Esophagus muscularis mucosa (tissue), 4 donors: ENCODE measurements at regions not wholly inside any gene's neighbourhood (a gene's known extent, or its start where the extent isn't known, plus 50 kb on each side); places are given as distances from the start of the nearest gene placed in this dataset.

ENCODE experiments used
- DNase-seq: peaks from one replicate; pipeline ENCODE4 v3.0.0-alpha.2; 2017; ENCODE audit errors: extremely low spot score
- H3K27ac ChIP-seq, 4 donors: fragments of 200-600 bp; sonication (generic); replicated peaks in 1 of 4; 1 replicate in 3 of 4; 2 replicates in 1 of 4; pipeline ENCODE4 v1.5.1; 2016 to 2019; ENCODE audit warnings: mild to moderate bottlenecking in 1 of 4
- H3K27me3 ChIP-seq, 4 donors: fragments of 200-600 bp; sonication (generic); one replicate each; pipeline versions ENCODE4 v1.5.1 to v1.6.0; 2016 to 2019
- H3K36me3 ChIP-seq, 4 donors: fragments of 200-600 bp; sonication (generic); one replicate each; pipeline ENCODE4 v1.5.1; 2016 to 2019
- H3K4me1 ChIP-seq, 4 donors: fragments of 200-600 bp; sonication (generic); one replicate each; pipeline ENCODE4 v1.5.1; 2016 to 2019
- H3K4me3 ChIP-seq, 4 donors: fragments of 200-600 bp; sonication (generic); 1 replicate in 2 of 4; 2 replicates in 2 of 4; pipeline ENCODE4 v1.5.1; 2016 to 2019; ENCODE audit warnings: mild to moderate bottlenecking in 4 of 4, moderate library complexity in 1 of 4
- H3K9me3 ChIP-seq, 4 donors: fragments of 200-600 bp; sonication (generic); 1 replicate in 3 of 4; 2 replicates in 1 of 4; pipeline ENCODE4 v1.5.1; 2016 to 2019
- EP300 ChIP-seq: sonication (generic); formaldehyde crosslinking; IDR thresholded peaks from one replicate; pipeline ENCODE4 v1.6.1; 2017; ENCODE audit warnings: antibody characterized with exemption
- POLR2A ChIP-seq: fragments of 450-650 bp; IDR thresholded peaks from one replicate; pipeline ENCODE4 v1.6.1; 2017; ENCODE audit warnings: antibody characterized with exemption, moderate library complexity, mild to moderate bottlenecking, low read depth
- POLR2AphosphoS5 ChIP-seq, 2 donors: sonication (generic); formaldehyde crosslinking; IDR thresholded peaks; one replicate each; pipeline ENCODE4 v1.6.1; 2017; ENCODE audit warnings: antibody characterized with exemption in 2 of 2
- WGBS: methylation state at CpG from one replicate; pipeline ENCODE4 v1.1.5; 2018; 5-methylcytosine and 5-hydroxymethylcytosine counted together
- intact Hi-C: fragments of 100-400 bp; cut with DNase I; formaldehyde crosslinking; loops from one replicate; pipeline ENCODE4 v1.15.1; 2023
- TF ChIP-seq, protein P1 (sequence below), 3 experiments: fragments of 200-600 bp in 2 of 3; fragments of 450-650 bp in 1 of 3; sonication (generic) in 2 of 3; IDR thresholded peaks; one replicate each; pipeline ENCODE4 v1.5.1; 2017 to 2019; ENCODE audit warnings: antibody characterized with exemption in 3 of 3, mild to moderate bottlenecking in 2 of 3, moderate library complexity in 1 of 3

DNA sequence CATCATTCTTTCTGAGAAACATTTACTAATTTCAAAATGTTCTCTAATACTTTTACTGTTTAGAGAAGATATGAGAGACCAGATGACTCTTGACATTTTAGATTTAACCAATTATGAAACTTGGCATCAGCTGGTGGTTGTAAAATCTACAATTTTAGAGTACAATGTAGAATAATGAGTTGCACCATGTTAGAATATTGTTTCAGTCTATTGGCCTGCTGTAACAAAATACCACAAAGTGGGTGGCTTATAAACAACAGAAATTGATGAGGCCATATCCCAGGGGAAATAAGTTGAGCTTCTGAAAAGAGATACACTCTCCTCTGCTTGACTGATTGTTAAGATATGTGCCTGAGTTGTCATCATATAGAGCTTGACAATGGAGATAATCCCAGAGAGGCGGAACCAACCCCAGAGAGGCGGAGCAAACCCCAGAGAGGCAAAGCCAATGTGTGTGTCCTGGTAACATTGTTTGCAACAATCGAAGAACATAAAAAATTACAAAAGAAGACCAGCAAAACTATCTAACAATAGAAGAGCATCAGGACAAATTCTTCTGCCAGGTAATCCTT lies 373.0 kb upstream of the SLITRK1 start:
- H3K9me3 ChIP-seq = no peaks in the 10 kb centered on the region
- TF ChIP-seq, protein P1, sequence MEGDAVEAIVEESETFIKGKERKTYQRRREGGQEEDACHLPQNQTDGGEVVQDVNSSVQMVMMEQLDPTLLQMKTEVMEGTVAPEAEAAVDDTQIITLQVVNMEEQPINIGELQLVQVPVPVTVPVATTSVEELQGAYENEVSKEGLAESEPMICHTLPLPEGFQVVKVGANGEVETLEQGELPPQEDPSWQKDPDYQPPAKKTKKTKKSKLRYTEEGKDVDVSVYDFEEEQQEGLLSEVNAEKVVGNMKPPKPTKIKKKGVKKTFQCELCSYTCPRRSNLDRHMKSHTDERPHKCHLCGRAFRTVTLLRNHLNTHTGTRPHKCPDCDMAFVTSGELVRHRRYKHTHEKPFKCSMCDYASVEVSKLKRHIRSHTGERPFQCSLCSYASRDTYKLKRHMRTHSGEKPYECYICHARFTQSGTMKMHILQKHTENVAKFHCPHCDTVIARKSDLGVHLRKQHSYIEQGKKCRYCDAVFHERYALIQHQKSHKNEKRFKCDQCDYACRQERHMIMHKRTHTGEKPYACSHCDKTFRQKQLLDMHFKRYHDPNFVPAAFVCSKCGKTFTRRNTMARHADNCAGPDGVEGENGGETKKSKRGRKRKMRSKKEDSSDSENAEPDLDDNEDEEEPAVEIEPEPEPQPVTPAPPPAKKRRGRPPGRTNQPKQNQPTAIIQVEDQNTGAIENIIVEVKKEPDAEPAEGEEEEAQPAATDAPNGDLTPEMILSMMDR (IDR thresholded peaks at IDR 0.05) = no peak
- TF ChIP-seq POLR2A (no peak), POLR2AphosphoS5 (IDR thresholded peaks at IDR 0.05) (no peak), EP300 (no peak)
- WGBS = 90% methylated on average over 3 of the region's 3 CpGs
- no peaks in the 10 kb centered on the region for H3K4me1 ChIP-seq
- H3K27me3 ChIP-seq = no peaks in the 10 kb centered on the region
- H3K4me3 ChIP-seq = no peak overlapping the region
- DNase-seq = no peak
- H3K36me3 ChIP-seq = no peaks in the 10 kb centered on the region
- H3K27ac ChIP-seq = no peak overlapping the region
- intact Hi-C loops = no loop called here

- no peak overlapping the region for H3K4me3 ChIP-seq
- H3K36me3 ChIP-seq = no peaks in the 10 kb centered on the region
- no peaks in the 10 kb centered on the region for H3K4me1 ChIP-seq
- DNase-seq = no peak
- 82% methylated on average over 3 of the region's 3 CpGs for WGBS
- intact Hi-C loops = no loop called here
- H3K27me3 ChIP-seq = no peaks in the 10 kb centered on the region
- no peak overlapping the region for H3K27ac ChIP-seq
- no peaks in the 10 kb centered on the region for H3K9me3 ChIP-seq
- TF ChIP-seq, protein P1 (IDR thresholded peaks at IDR 0.05) = no peak
- no peak for TF ChIP-seq POLR2A
- no peak for TF ChIP-seq POLR2AphosphoS5 (IDR thresholded peaks at IDR 0.05)
- no peak for TF ChIP-seq EP300
Measured at GRCh38 chr13:84249463-84249862, 367.2 kb upstream of the SLITRK1 start.

GRCh38 chr13:84243340-84243739 lies 361.1 kb upstream of the SLITRK1 start:
- H3K4me3 ChIP-seq = no peak overlapping the region
- H3K27ac ChIP-seq = no peak overlapping the region
- H3K27me3 ChIP-seq = no peaks in the 10 kb centered on the region
- H3K36me3 ChIP-seq = no peaks in the 10 kb centered on the region
- WGBS = 79% methylated on average over 1 of the region's 1 CpG
- H3K9me3 ChIP-seq = no peaks in the 10 kb centered on the region
- no peaks in the 10 kb centered on the region for H3K4me1 ChIP-seq
- DNase-seq = no peak
- TF ChIP-seq EP300 (no peak), POLR2A (no peak), POLR2AphosphoS5 (IDR thresholded peaks at IDR 0.05) (no peak)
- TF ChIP-seq, protein P1 (IDR thresholded peaks at IDR 0.05) = no peak
- intact Hi-C loops = no loop called here

DNA sequence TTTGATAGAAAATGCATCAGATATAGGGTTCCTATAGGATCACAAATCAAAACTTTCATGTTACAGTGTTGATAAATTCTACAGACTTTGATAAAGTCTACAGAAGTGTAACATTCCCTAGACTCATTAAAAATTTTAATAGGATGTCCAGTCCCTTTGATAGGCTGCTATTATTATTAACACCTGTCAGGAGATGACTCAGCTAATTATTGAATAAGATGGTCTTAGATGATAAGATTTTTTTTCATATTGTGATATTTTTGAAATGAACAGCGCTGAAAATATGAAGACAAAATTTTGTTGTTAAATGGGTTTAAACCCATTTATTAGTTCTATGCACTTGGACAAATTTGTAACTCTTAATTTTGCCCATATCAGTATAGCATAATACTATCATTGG lies 356.8 kb upstream of the SLITRK1 start:
- no peak overlapping the region for H3K27ac ChIP-seq
- 90% methylated on average over 1 of the region's 1 CpG for WGBS
- TF ChIP-seq, protein P1 (IDR thresholded peaks at IDR 0.05) = no peak
- no peak for TF ChIP-seq POLR2A
- no peak for TF ChIP-seq POLR2AphosphoS5 (IDR thresholded peaks at IDR 0.05)
- no peak for TF ChIP-seq EP300
- no peak for DNase-seq
- intact Hi-C loops = no loop called here
- no peaks in the 10 kb centered on the region for H3K36me3 ChIP-seq
- H3K9me3 ChIP-seq = no peaks in the 10 kb centered on the region
- H3K4me1 ChIP-seq = no peaks in the 10 kb centered on the region
- H3K4me3 ChIP-seq = no peak overlapping the region
- H3K27me3 ChIP-seq = no peaks in the 10 kb centered on the region

DNA sequence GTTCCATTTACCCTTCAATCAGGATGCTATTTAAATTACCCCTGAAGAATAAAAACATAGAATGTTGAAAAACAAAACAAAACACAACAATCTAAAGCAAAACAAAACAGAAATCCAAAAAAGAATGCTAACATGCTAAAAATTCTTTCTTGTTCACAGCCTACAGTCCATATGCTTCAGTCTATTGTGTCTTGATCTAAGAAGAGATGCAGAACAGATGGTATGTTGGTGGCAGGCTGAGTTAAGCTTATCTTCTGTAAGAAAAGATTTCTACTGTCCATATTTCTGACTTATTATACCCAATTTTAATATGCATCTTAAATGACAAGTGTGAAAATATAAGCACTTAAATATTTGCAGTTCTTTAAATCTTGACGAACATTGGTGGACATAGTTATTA lies 356.1 kb upstream of the SLITRK1 start:
- Histone ChIP-seq H3K27me3 (no peaks in the 10 kb centered on the region), H3K4me3 (no peak overlapping the region), H3K9me3 (no peaks in the 10 kb centered on the region), H3K4me1 (no peaks in the 10 kb centered on the region), H3K27ac (no peak overlapping the region), H3K36me3 (no peaks in the 10 kb centered on the region)
- WGBS = 80% methylated on average over 1 of the region's 1 CpG
- TF ChIP-seq, protein P1 (IDR thresholded peaks at IDR 0.05) = no peak
- TF ChIP-seq POLR2A (no peak), EP300 (no peak), POLR2AphosphoS5 (IDR thresholded peaks at IDR 0.05) (no peak)
- no peak for DNase-seq
- intact Hi-C loops = no loop called here
